Colonic mucosa (tissue), 4 donors: ENCODE measurements at regions not wholly inside any gene's neighbourhood (a gene's known extent, or its start where the extent isn't known, plus 50 kb on each side); places are given as distances from the start of the nearest gene placed in this dataset.

Experiments
- DNase-seq: peaks from one replicate; pipeline ENCODE4 v3.0.0-alpha.2; 2020
- H3K27ac ChIP-seq: fragments of 200-600 bp; one replicate; pipeline ENCODE4 v1.8.0; 2021
- H3K27me3 ChIP-seq: fragments of 200-600 bp; one replicate; pipeline ENCODE4 v1.8.0; 2021
- H3K36me3 ChIP-seq: fragments of 200-600 bp; one replicate; pipeline ENCODE4 v1.8.0; 2021
- H3K4me1 ChIP-seq: fragments of 200-600 bp; one replicate; pipeline ENCODE4 v1.8.0; 2021; ENCODE audit warnings: mild to moderate bottlenecking
- H3K4me3 ChIP-seq: fragments of 200-600 bp; one replicate; pipeline ENCODE4 v1.8.0; 2021
- H3K9ac ChIP-seq, 2 donors: one replicate each; pipeline ENCODE4 v1.7.0; 2013; ENCODE audit warnings: control low read depth in 2 of 2, low read depth in 2 of 2, low read length in 2 of 2
- H3K9me3 ChIP-seq: fragments of 200-600 bp; one replicate; pipeline ENCODE4 v1.8.0; 2021
- intact Hi-C: fragments of 100-400 bp; cut with DNase I; formaldehyde crosslinking; loops from one replicate; pipeline ENCODE4 v1.14.1; 2022
- TF ChIP-seq, protein P1 (sequence below): fragments of 200-600 bp; IDR thresholded peaks from one replicate; pipeline ENCODE4 v1.8.0; 2022; ENCODE audit warnings: antibody characterized with exemption, mild to moderate bottlenecking
- donor health status: healthy.
- donor health status: DM: no; HTN: no; CAD: no.
- donor health status: DM: no; HTN: no; CAD: no.

DNA sequence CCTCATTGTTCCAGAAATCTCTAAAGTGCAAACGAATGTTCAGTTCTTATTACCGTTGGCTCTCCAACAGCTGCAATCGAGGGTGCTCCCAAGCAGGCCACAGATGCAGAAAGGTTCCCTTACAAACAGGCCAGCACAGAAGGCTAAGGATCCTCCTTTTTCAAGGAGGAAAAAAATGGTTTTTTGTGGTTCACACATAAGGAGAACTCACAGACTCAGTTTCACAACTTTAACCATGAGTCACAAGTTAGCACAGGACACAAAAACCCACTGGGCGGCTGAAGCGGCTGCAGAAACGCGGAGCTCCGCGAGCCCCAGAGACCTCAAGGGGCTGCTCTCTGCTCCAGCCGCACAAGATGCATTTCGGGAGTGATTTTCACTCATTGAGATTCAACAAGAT lies 98.2 kb upstream of the PRR5 start:
- no peaks in the 10 kb centered on the region for H3K4me1 ChIP-seq
- TF ChIP-seq, protein P1, sequence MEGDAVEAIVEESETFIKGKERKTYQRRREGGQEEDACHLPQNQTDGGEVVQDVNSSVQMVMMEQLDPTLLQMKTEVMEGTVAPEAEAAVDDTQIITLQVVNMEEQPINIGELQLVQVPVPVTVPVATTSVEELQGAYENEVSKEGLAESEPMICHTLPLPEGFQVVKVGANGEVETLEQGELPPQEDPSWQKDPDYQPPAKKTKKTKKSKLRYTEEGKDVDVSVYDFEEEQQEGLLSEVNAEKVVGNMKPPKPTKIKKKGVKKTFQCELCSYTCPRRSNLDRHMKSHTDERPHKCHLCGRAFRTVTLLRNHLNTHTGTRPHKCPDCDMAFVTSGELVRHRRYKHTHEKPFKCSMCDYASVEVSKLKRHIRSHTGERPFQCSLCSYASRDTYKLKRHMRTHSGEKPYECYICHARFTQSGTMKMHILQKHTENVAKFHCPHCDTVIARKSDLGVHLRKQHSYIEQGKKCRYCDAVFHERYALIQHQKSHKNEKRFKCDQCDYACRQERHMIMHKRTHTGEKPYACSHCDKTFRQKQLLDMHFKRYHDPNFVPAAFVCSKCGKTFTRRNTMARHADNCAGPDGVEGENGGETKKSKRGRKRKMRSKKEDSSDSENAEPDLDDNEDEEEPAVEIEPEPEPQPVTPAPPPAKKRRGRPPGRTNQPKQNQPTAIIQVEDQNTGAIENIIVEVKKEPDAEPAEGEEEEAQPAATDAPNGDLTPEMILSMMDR: no peak
- no peak for DNase-seq
- H3K36me3 ChIP-seq: no peaks in the 10 kb centered on the region
- intact Hi-C loops: no loop called here
- no peak overlapping the region for H3K9ac ChIP-seq
- no peak overlapping the region for H3K4me3 ChIP-seq
- no peaks in the 10 kb centered on the region for H3K9me3 ChIP-seq
- H3K27ac ChIP-seq: no peak overlapping the region
- H3K27me3 ChIP-seq: no peaks in the 10 kb centered on the region

DNA sequence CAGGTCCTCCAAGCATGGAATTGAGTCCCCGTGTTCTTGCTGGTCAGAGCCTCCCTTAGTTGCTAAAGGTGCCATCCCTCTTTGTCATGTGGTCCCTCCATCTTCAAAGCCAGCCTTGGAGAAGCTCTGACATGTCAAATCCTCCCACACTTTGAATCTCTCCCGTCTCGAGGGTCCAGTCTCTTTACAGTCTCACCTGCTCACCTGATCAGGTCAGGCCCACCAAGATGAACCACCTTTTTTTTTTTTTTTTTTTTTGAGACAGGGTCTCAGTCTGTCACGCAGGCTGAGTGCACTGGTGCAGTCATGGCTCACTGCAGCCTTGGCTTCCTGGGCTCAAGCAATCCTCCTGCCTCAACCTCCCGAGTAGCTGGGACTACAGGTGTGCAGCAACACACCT lies 100.3 kb upstream of the PRR5 start:
- H3K9me3 ChIP-seq: no peaks in the 10 kb centered on the region
- H3K27ac ChIP-seq: no peak overlapping the region
- intact Hi-C loops: no loop called here
- H3K9ac ChIP-seq: no peak overlapping the region
- H3K36me3 ChIP-seq: no peaks in the 10 kb centered on the region
- TF ChIP-seq, protein P1: no peak
- no peak overlapping the region for H3K4me3 ChIP-seq
- H3K27me3 ChIP-seq: no peaks in the 10 kb centered on the region
- DNase-seq: no peak
- H3K4me1 ChIP-seq: no peaks in the 10 kb centered on the region

DNA sequence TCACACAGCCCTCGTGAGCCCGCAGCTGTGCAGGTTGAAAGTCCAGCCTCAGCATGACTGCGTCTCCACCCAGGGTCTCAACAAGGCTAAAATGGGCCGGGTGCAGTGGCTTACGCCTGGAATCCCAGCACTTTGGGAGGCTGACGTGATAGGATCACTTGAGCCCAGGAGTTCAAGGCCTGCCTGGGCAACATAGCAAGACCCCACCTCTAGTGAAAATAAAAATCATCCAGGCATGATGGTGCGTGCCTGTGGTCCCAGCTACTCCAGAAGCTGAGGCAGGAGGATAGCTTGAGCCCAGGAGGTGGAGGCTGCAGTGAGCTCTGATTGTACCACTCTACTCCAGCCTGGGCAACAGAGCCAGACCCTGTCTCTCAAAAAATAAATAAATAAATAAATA lies 100.8 kb upstream of the PRR5 start:
- H3K4me1 ChIP-seq: no peaks in the 10 kb centered on the region
- no peak overlapping the region for H3K27ac ChIP-seq
- H3K36me3 ChIP-seq: no peaks in the 10 kb centered on the region
- no peaks in the 10 kb centered on the region for H3K9me3 ChIP-seq
- no peak overlapping the region for H3K9ac ChIP-seq
- H3K27me3 ChIP-seq: no peaks in the 10 kb centered on the region
- intact Hi-C loops: no loop called here
- no peak for DNase-seq
- TF ChIP-seq, protein P1: no peak
- H3K4me3 ChIP-seq: no peak overlapping the region

DNA sequence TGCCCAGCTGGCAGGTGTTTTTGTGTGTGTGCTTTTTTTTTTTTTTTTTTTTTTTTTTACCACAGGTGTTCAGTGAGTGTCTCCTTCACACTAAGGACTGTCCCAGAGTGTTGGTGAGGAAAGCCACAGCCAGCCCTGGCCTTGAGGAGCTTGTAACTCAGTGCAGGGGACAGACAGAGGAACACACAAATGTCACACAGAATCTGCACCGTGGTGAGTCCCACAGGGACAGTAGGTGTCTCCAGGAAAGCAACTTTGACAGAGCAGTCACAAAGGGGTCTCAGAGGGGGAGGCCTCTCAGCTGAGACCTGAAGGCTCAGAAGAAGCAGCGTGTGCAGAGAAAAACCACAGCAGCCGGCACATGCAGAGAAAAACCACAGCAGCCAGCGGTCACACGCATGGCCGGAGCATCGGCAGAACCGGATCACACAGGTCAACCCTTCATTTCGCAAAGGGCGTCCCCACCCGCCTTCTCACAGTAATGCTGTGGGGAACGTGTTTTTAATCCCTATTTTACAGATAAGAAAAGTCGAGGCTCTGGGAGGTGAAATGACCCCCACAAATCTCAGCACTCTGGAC lies 101.7 kb upstream of the PRR5 start:
- TF ChIP-seq, protein P1: no peak
- no peak overlapping the region for H3K9ac ChIP-seq
- H3K9me3 ChIP-seq: no peaks in the 10 kb centered on the region
- intact Hi-C loops: no loop called here
- no peaks in the 10 kb centered on the region for H3K4me1 ChIP-seq
- H3K27me3 ChIP-seq: no peaks in the 10 kb centered on the region
- no peak for DNase-seq
- no peak overlapping the region for H3K27ac ChIP-seq
- H3K4me3 ChIP-seq: no peak overlapping the region
- no peaks in the 10 kb centered on the region for H3K36me3 ChIP-seq

DNA sequence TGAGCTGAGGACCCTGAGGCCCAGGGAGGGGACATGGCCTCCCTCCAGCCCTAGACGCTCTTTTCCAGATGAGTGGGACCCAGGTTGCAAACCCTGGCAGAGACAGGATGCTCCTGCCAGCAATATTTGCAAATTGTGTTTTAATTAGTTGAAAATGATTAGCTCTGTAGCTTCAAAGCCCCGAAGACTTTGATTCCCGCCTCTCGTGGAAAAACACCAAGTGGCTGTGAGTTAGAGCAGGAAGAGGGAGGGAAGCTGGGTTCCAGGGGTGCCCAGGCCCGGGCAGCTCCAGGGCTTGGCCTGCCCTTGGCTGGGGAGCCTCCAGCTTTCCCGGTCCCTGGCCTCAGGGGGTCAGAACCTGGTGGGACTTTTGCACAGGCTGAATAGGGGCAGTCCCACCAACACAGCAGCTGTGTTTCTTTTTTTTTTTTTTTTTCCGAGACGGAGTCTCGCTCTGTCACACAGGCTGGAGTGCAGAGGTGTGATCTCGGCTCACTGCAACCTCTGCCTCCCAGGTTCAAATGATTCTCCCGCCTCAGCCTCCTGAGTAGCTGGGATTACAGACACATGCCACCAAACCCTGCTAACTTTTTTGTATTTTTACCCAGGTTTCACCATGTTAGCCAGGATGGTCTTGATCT lies 101.6 kb upstream of the RTL6 start:
- Histone ChIP-seq H3K9me3 (no peaks in the 10 kb centered on the region), H3K9ac (no peak overlapping the region), H3K27ac (no peak overlapping the region), H3K4me3 (no peak overlapping the region), H3K4me1 (no peaks in the 10 kb centered on the region), H3K36me3 (no peaks in the 10 kb centered on the region), H3K27me3 (peaks cover 3% of the 10 kb centered on the region)
- TF ChIP-seq, protein P1: no peak
- DNase-seq: no peak
- intact Hi-C loops: no loop called here
